ENCODE measurements at regions not wholly inside any gene's neighbourhood (a gene's known extent, or its start where the extent isn't known, plus 50 kb on each side); places are given as distances from the start of the nearest gene placed in this dataset.
"Not testable (repeated sequence)": the region's sequence is repeated elsewhere in the genome, so short reads cannot be mapped to it uniquely, and the experiment has no call there.

DNA sequence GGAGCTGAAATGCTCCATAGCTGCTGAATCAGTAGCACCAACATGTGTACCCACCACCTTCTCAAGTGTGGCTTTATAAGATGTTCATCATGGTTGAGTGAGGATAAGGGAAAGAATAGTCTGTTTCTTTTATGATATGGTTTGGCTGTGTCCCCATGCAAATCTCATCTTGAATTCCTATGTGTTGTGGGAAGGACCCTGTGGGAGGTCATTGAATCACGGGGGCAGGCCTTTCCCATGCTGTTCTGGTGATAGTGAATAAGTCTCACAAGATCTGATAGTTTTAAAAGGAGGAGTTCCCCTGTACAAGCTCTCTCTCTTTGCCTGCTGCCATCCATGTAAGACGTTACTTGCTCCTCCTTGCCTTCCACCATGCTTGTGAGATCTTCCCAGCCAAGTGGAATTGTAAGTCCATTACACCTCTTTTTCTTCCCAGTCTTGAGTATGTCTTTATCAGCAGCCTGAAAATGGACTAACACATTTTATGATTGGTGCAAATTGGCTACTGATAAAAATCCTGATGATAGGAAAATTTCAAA, 799.9 kb downstream of the TNS3 start:
- no peak for DNase-seq

DNA sequence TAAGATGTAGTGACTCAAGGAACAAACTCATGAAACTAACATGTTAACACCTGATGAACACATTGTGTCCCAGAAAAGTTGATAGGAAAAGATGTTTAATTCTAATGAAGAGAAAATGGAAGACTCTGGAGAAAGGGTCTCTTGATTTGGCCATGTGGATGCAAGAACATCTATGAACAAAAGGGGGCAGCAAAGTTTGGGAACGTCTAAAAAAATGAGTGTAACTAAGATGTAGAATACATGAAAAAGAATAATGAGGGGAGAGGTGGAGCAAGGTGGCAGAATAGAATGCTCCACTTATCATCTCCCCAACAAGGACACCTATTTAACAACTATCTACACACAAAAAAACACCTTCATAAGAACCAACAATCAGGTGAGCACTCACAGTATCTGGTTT, 805.1 kb downstream of the TNS3 start:
- no peak for DNase-seq

DNA sequence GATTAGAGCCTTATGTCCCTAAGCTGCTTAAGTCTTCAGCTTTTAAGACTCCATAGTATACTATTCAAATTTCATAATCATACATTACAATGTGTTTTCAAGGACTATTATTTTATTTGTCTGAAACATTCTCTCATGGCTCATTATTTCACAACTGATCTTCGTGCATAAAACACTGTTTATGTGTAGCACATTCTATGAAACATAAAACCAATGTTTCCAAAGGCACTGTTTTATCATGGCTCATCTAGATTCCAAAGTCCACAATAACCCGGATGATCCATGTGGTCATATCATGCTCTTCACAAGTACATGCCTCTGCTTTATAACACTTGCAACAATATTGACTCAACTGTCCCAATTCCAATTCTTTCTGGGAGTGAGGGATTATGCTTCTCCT, 806.1 kb downstream of the TNS3 start:
- no peak for DNase-seq

DNA sequence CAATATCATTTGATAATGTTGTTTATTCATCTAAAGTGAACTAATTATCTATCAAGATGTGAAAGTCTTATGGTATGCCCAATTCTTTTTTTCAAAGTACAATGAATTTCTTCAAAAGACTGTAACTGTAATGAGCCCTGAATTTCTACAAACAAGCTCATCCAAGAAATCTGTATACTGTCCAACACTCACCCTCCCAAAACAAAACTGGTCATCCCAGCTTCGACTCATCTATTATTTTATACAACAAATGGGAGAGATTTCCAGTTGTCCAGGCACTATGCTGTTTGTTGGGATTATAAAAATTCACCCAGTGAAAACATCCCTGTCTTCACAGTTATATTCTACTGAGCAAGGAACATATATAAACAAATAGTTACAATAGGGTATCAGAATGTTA, 806.9 kb downstream of the TNS3 start:
- no peak for DNase-seq

DNA sequence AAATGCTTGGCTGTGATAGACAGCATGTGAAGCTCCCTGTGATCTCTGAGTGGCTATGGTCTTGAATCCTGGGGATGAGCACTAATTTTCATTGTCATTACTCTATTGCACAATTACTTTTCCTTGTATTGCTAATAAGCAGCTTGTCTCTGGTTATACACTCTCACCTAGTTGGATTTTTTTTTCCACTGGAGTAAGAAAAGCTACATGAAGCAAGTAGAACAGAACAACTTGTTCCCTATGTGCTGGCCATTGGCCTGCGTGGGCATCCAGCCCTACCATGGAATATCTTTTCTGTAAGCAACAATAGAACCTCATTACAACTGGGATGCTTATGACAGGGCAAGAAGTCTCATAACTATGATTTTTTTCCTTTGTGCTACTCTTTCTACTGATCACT, 807.4 kb downstream of the TNS3 start:
- DNase-seq, result no peak

DNA sequence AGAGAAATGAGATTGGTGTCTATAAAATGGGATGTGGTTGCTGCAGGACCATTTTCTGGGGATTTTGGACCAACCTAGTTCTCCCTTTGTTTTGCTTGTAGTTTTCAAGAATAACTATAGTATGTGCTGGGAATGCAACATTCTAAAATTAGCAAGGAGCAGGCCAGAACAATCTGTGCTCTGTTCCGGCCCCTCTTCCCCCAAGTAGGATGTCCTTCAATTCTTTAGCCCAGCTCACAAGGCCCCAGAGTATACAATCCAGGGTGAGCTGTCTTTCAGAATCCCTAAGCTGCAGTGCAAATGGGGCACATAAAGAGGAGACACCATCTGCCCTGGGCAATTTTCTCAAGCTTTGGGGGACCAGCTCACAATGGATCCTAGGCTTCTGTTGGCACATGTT, 809.1 kb downstream of the TNS3 start:
- no peak for DNase-seq

DNA sequence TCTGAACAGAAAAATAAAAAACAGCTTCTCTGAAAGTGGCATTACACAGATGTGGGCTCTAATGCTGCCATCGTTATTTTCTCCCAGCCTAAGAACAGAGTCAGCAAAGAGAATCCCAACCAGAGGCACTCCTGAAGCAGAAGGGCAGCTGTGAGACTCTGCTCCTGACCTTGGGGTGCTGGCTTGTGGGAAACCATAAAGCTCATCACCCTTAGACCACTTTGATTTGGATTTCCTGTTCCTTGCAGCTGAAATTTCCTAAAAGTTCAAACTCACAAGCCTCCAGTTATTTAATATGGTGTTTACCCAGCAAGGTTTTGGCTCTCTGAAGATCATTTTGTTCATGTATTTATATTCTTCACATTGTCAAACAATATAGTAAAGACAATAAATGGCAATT, 814.8 kb downstream of the TNS3 start:
- DNase-seq, result no peak

DNA sequence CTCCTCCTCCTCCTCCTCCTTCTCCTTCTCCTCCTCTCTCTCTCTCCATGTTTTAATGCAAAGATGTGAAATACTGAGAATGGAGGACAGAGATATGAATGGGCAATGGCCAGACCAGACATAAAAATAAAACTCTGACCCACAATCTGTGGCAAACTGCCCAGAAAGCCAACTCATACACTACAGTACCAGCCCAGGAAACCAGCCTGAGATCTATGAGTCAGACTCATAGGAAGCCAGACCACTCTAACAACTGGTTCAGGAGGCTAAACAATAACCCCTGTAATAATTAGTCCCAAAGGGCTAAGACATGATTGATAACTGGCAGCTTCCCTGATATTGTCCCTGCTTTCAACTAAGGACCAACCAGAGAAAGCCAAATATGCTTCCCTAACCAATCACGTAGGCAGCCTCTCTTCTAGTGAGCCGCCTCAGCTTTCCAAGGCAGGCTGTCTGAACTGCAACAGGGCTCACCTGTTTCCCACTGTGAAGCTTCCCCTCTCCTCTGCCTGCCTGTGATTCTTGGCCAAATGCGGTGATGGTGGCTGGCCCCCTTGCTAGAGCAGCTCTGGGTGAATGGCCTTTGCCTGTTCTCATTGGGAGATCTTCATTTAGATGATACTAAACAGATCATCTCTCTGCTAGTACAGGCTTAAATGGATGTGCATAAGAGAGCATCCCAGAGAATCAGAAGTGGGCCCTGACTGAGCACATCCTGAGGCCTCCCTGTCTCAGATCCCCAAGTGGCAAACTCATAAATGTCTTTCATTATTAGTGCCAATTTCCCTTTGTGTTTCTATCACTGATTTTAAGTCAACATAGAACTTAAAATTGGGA, 817.6 kb downstream of the TNS3 start:
- DNase-seq, result no peak

DNA sequence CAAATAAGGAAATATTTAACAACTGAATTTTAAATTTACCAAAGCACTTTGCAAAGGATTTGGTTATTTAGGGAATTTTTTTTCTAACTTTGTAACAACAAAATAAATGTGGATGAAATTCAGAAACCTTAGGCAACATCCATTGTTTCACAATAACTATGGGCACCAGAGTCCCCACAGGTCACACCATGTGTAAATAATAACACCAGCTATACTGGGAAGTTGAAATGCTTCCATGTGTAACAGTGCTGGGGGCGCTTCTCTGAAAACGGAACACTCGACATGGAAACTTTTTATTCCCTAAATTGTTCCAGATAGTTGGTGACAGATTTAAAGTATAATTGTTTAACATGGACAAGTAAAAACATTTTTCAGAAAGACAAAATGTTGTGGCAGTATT, 818.6 kb downstream of the TNS3 start:
- no peak for DNase-seq

DNA sequence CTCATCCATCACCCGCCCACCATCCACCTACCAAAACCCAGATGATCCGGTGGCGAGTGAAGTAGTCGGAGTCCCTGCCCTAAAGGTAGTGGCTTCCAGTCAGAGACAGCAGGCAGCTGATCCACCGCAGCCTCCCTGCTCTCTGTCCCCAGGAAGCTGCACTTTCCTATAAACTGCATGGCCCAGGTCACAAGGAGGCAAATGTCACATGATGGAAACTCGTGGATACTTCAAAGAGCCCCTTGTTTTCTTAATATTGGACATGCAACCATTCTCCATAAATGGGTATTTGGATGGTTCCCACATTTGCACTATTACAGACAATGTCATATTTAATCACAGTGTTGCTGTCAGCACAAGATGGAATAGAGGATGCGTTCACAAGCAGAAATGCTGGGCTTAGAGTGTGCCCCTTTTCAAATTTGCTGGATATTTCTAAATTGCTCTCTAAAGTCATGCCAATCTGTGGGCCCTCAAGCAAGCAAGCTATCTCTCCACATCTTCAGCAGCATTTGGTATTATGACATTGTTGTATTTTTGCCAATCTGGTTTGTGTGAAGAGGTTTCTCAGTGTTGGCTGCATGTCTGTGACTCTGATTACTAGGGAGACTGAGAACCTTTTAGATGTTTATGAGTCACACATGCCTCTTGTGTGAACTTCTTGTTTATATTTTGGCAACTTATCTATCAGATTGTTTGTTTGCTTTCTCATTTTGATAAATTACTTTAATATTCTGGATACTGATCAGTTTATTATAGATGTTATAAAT, 822.0 kb downstream of the TNS3 start:
- DNase-seq, result no peak

DNA sequence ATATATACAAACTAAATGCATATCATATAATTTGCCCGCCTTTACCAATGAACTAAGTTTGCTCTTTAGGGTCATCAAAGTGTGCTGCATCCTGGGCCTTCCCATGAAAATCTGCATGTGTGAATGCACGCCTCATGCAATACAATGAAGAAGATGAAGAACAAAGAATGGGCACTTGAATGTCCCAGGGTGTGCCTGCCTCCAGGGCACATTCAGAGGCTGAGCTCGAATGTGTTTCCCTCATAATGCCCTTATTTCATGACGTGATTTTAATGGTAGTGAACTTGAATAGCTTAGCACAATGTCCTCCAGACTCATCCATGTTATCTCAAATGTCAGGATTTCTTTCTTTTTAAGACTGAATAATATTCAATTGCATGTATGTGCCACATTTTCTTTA, 824.9 kb downstream of the TNS3 start:
- no peak for DNase-seq

DNA sequence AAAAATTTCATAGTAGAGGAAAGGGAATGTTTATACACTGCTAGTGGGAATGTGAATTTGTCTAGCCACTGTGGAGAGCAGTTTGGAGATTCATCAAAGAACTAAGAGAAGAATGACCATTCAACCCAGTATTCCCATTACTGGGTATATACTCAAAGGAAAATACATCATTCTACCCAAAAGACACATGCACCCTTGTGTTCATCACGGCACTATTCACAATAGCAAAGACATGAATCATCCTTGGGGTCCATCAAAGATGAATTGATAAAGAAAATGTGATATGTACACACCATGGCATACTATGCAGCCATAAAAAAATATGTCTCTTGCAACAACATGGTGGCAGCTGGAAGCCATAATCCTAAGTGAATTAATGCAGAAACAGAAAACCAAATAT, 825.7 kb downstream of the TNS3 start:
- no peak for DNase-seq

DNA sequence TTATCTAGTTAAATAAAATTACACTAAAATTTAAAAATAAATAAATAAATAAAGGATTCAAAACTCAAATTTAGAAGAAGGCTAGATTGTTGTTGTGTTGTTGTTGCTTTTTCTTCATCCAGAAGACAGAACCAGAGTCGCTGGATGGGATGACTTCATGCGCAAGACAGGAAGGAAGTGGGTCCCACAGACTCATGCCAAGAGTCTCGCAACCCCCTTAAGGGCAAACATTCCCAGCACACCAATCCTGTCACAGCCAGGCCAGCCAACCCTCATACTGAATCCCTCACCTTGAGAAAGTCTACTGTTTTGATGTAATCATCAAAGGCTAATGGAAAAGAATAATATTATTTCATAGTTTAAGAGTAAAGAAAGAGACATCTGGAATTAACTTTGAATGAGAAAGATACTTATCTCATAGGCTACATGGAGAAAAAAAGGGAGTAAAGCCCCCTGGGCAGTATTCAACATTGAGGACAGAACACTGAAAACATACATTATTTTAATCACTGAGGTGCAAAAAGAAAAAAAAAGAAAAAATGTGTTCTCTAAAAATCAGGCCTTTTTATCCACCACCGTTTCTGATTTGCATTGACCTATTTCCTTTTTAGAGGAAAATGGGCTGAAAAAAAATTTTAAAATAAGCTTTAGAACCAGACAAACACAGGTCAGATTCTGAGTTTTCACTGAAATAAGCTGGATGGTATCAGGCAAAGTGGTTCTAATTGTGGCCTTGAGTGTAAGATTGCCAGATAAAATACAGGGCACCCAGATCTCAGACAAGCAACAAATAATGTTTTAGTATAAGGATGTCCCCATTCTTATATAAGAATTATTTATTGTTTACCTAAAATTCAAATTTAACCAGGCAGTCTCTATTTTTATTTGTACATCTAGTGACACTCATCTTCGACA, 826.5 kb downstream of the TNS3 start:
- no peak for DNase-seq

DNA sequence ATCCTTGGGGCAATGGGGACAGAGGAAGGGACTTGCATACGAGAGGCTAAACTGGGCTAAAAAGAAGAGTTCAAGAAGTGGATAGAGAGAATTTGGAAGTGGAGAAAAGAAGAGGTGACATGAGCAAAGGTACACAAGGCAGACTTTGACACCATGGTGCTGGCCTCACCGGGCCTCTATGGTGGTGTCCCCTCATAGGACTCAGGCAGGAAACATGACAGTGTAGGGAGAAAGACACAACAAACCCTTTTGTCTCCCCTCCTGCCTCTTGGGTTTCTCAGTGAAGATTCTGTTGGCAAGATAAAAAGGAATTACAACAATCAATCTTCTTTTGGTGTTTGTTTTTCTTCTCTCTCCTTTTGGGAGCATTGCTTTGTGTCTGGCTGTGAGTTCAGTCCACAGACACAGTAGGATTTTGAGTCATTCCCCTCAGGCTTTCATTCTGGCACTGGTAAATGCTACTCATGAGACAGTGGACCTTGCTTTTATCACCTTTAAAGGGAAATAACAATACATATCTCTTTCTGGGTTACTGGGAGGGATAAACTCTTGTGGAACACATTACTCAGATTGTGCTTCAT, 827.7 kb downstream of the TNS3 start:
- DNase-seq, result no peak

DNA sequence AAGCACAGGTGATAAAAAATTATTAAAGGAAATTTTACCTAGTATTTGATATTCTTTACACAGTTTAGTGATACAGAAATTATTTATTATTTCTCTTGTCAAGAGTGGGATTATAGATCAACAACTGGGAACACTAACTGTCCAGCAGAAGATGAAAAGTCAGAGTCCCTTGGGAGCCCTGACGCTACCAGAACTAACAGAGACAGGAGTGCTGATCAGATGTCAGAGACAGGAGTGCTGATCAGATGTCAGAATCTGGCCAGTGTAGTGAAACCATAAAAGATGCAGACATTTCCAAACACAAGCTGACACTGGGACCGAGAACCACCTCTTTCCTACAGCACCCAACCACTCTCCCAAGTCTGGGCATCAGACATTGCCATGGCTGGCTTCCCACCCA, 828.2 kb downstream of the TNS3 start:
- no peak for DNase-seq

DNA sequence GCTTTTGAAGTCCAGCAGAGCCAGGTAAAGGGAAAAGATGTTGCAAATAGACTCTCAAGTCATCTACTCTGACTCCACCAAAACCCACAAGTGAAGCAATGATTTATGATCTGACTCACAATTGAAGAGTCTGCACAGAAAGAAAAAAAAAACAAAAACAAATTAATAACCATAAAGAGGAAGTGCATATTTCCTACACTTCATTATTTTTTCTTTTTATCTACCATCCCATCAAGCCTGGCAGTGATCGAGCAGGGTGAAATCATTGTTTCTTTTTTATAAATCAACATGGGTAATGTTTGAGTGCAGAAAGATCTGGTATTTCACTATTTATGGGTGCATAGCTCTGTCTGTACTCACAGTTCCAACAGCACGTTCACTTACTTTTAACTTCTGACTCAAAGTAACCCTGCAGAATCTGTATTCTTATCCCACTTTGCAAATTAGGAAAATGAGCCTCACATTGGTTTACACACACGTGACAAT, 829.0 kb downstream of the TNS3 start:
- DNase-seq, result no peak

DNA sequence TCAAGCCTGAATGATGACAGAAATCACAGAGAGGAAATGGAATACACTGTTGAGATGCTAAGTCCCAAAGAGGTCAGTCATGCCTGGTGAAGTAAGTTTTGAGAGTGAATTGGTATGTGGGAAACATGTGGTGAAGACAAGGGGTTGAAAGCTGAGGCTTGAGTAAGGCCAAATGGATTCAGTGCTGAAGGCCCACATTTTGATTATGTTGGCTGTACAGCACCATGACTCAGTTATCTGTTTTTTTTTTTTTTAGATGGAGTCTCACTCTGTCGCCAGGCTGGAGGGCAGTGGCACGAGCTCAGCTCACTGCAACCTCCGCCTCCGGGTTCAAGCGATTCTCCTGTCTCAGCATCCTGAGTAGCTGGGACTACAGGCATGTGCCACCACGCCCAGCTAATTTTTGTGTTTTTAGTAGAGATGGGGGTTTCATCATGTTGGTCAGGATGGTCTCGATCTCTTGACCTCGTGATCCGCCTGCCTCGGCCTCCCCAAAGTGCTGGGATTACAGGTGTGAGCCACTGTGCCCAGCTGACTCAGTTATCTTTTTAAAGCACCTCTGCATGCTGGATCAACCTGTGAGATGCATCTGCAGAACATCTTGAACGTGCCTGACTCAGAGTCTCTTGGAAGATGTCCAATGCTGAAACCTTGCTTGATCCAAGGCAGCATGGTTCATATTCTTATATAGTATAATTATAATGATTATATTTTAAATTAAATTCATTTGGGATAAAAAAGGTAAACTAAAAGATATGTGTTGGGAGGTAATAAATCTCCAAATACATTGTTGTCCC, 829.8 kb downstream of the TNS3 start:
- not testable (repeated sequence) for DNase-seq

DNA sequence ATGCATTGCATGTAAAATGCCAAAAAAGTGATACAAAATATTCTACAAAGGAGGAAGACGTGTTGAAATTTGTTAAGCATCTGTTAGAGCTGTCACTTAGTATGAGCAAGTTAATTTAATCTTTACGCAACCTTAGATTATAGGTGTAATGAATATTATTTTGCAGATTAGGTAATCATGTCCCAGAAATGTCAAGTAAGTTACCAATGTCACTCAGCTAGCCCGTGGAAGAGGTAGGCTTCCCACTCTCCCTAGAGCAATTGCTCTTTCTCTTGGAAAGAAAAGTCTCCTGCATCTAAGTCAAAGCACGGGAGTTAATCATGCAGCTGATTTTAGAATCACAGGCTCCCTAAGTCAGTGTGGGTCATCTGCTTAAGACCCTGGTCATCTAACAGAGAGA, 830.4 kb upstream of the IGFBP3 start:
- DNase-seq, result no peak

DNA sequence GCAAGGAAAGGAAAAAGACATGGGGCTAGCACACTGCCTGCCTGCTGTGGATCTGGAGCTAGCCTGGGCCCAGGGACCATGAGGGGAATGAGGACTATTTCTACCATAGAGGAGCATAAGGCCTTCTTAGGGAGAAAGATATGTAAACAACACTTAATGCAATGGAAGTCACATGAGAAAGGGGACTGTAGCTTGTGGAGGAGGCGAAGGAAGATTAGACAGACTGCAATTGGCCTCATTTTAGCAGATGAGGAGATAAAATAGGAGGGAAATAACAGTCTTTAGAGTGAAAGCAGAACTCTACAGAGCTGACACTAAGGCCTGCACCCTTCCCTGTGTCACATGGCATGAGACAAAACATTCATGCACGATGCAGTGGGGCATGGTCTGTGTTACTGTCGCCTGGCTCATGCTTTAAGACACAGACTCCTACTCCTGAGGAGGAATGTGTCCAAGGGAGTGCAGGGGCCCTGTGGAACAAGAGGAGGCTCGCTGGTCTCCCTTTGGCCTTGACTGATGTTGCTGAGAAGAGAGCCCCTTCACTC, 829.3 kb upstream of the IGFBP3 start:
- no peak for DNase-seq

DNA sequence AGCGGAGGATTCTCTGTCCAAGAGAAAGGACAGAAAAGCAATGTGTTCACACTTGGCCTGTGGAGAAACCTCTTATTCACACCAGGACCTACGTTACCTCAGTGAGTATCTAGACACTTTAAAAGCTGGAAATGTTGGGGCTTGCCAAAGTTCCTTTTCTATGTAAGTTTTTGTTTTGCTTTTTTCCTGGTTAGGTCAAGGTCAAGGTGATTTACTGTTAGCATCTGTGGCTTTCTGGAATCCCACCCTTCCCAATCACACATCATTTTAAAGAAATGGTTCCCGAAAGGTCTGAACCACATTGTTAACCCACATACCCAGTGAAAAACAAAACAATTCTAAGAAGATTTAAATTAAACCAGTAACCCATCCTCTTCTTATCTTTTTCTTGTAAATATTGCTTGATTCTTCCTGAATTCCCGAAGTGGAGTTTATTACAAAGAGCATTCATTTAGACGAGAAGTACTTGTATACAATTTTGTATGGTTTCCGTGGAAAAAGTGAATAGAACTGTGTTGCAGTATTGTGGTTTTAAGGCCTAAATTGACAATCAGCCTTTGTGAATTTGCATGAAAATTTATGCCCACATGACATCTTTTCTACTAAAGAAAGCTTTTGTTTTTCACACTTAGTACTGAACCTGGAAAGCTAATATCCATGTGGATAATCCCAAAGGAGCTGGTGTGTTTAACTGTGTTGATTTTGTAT, 827.0 kb upstream of the IGFBP3 start:
- DNase-seq, result no peak
